BLaER1 treated with 17β-estradiol and CSF1 and Interleukin-3, amounts not matched to agents 10 nM and 100 nM (cell line): ENCODE measurements at regions not wholly inside any gene's neighbourhood (a gene's known extent, or its start where the extent isn't known, plus 50 kb on each side); places are given as distances from the start of the nearest gene placed in this dataset.

Experiments used
- H3K27ac ChIP-seq, 11 experiments: shearing (Covaris generic); formaldehyde crosslinking; 2 replicates each; pipeline ENCODE4 v1.8.1; 2022
- H3K27me3 ChIP-seq, 11 experiments: shearing (Covaris generic); formaldehyde crosslinking; 2 replicates each; pipeline ENCODE4 v1.8.1; 2022
- H3K36me3 ChIP-seq, 11 experiments: shearing (Covaris generic); formaldehyde crosslinking; 2 replicates each; pipeline ENCODE4 v1.8.1; 2022
- H3K4me1 ChIP-seq, 10 experiments: shearing (Covaris generic); formaldehyde crosslinking; 2 replicates each; pipeline ENCODE4 v1.8.1; 2022
- H3K4me2 ChIP-seq, 11 experiments: shearing (Covaris generic); formaldehyde crosslinking; 2 replicates each; pipeline ENCODE4 v1.8.1; 2022
- H3K4me3 ChIP-seq, 10 experiments: shearing (Covaris generic); formaldehyde crosslinking; 2 replicates each; pipeline ENCODE4 v1.8.1; 2022
- H3K9ac ChIP-seq, 11 experiments: shearing (Covaris generic); formaldehyde crosslinking; 2 replicates each; pipeline ENCODE4 v1.8.1; 2022
- H3K9me3 ChIP-seq, 11 experiments: shearing (Covaris generic); formaldehyde crosslinking; replicated peaks in 1 of 11; 2 replicates each; pipeline ENCODE4 v1.8.1; 2022
- H4K20me1 ChIP-seq, 11 experiments: shearing (Covaris generic); formaldehyde crosslinking; 2 replicates each; pipeline ENCODE4 v1.8.1; 2022
- Cebpa-rat ChIP-seq, 11 experiments: shearing (Covaris generic); IDR thresholded peaks; 2 replicates each; pipeline ENCODE4 v1.8.1; 2022

DNA sequence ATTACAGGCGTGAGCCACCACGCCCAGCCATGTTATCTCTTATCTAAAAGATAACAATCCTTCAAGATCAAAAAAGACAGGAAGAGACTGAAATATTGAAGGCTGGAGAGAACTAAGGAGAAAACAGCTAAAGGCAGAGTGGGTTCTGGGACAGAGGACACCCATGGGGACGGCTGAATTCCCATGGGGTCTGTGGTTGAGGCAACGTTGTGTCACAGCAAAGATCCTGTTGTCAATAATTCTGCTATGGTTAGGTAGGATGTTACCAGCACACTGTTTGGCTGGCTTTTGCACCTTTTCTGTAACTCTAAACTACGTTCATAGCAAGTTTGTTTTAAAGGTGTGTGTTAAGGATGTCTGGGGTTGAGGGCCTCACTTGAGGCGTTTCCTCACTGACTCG, 137.7 kb upstream of the APCDD1 start:
- no peak overlapping the region for H3K9ac ChIP-seq
- H3K4me2 ChIP-seq: peak overlapping the region; percentile 42 to 71 (median 66)
- peak overlapping the region in 2 of 11 experiments; percentile 7 to 27; a peak in 2 of 22 replicates for H3K27ac ChIP-seq
- peak in 1 of 11 experiments; percentile 11; a peak in 1 of 22 replicates for TF ChIP-seq Cebpa-rat (IDR thresholded peaks at IDR 0.05)
- no peaks in the 10 kb centered on the region for H3K36me3 ChIP-seq
- no peak overlapping the region for H3K4me3 ChIP-seq
- no peaks in the 10 kb centered on the region; a peak in 1 of 22 replicates for H3K9me3 ChIP-seq
- H3K4me1 ChIP-seq: peaks cover 40 to 71% (median 53%) of the 10 kb centered on the region in 10 experiments
- no peaks in the 10 kb centered on the region for H3K27me3 ChIP-seq
- no peaks in the 10 kb centered on the region for H4K20me1 ChIP-seq

- Histone ChIP-seq H3K9me3 (no peaks in the 10 kb centered on the region; a peak in 1 of 22 replicates), H3K4me3 (no peak overlapping the region), H3K4me2 (peak overlapping the region in 10 of 11 experiments; percentile 42 to 73 (median 68); a peak in 16 of 22 replicates), H3K27me3 (no peaks in the 10 kb centered on the region), H3K4me1 (peaks cover 52 to 84% (median 60%) of the 10 kb centered on the region in 10 experiments), H3K9ac (no peak overlapping the region), H3K36me3 (no peaks in the 10 kb centered on the region), H3K27ac (no peak overlapping the region), H4K20me1 (no peaks in the 10 kb centered on the region)
- no peak for TF ChIP-seq Cebpa-rat (IDR thresholded peaks at IDR 0.05)
Measured at GRCh38 chr18:10317864-10318690, 136.4 kb upstream of the APCDD1 start.

DNA sequence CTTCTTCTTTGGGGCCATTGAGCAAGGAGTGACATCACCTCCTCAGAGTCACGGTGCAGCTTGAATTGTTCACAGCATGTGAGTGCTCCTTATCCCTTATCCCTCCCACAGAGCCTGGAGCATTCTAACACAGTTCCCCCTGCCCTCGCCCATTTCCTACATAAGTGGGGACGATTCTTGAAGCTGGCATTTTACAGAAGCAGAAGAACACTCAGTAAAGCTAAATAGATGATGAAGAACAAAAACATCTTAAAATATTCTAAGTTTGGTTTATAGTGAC, 135.8 kb upstream of the APCDD1 start:
- H4K20me1 ChIP-seq: no peaks in the 10 kb centered on the region
- H3K9ac ChIP-seq: no peak overlapping the region
- no peaks in the 10 kb centered on the region for H3K36me3 ChIP-seq
- peak overlapping the region in 2 of 11 experiments; percentile 69 to 73; a peak in 4 of 22 replicates for H3K4me2 ChIP-seq
- no peak overlapping the region for H3K27ac ChIP-seq
- no peaks in the 10 kb centered on the region; a peak in 1 of 22 replicates for H3K9me3 ChIP-seq
- no peak for TF ChIP-seq Cebpa-rat (IDR thresholded peaks at IDR 0.05)
- no peaks in the 10 kb centered on the region for H3K27me3 ChIP-seq
- peaks cover 54 to 86% (median 62%) of the 10 kb centered on the region in 10 experiments for H3K4me1 ChIP-seq
- H3K4me3 ChIP-seq: no peak overlapping the region

GRCh38 chr18:10319026-10319425, 135.4 kb upstream of the APCDD1 start:
- no peaks in the 10 kb centered on the region for H4K20me1 ChIP-seq
- peak overlapping the region in 3 of 11 experiments; percentile 16 to 73 (median 69); a peak in 5 of 22 replicates for H3K4me2 ChIP-seq
- no peak overlapping the region for H3K9ac ChIP-seq
- H3K9me3 ChIP-seq: no peaks in the 10 kb centered on the region; a peak in 1 of 22 replicates
- H3K27me3 ChIP-seq: no peaks in the 10 kb centered on the region
- no peak overlapping the region for H3K27ac ChIP-seq
- H3K4me3 ChIP-seq: no peak overlapping the region
- no peaks in the 10 kb centered on the region for H3K36me3 ChIP-seq
- TF ChIP-seq Cebpa-rat (IDR thresholded peaks at IDR 0.05): no peak
- H3K4me1 ChIP-seq: peaks cover 54 to 86% (median 62%) of the 10 kb centered on the region in 10 experiments

DNA sequence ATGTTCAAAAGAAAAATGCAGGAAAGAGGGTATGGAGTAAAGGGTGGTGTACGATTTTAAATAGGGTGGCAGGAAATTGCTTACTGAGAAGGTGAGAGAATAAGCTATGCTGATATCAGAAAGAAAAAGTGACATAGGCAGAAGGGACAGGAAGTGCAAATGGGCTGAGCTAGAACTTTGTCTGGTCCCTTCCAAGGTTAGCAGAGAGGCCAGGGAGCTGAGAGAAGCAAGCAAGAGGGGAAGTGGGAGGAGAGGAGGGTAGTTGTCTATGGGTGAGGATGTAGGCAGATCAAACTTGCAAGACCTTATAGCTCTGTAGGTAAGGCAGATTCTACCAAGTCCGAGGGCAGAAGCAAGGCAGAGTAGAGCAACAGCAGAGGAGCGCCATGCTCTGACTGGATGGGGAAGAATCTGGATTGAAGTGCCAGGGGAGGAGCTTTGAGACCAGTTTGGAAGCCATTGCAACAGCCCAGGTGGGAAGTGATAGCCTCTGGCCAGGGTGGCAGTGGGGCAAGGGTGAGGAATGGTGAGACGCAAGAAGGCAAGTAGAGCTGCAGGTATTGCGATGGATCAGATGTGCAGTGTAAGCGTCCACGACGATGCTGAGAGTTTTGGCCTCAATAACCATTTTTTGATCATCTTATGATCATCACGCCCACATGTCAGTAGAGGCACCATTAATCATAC, 134.4 kb upstream of the APCDD1 start:
- Histone ChIP-seq H4K20me1 (no peaks in the 10 kb centered on the region), H3K9me3 (no peaks in the 10 kb centered on the region; a peak in 1 of 22 replicates), H3K4me1 (peaks cover 51 to 78% (median 59%) of the 10 kb centered on the region in 10 experiments), H3K27ac (no peak overlapping the region), H3K9ac (no peak overlapping the region), H3K27me3 (no peaks in the 10 kb centered on the region), H3K4me2 (peak overlapping the region in 8 of 11 experiments; percentile 0 to 73 (median 34); a peak in 12 of 22 replicates), H3K36me3 (no peaks in the 10 kb centered on the region), H3K4me3 (no peak overlapping the region)
- no peak for TF ChIP-seq Cebpa-rat (IDR thresholded peaks at IDR 0.05)

- H3K4me2 ChIP-seq: peak overlapping the region; percentile 16 to 84 (median 72); a peak in 16 of 22 replicates
- TF ChIP-seq Cebpa-rat (IDR thresholded peaks at IDR 0.05): no peak
- no peak overlapping the region for H3K27ac ChIP-seq
Measured at GRCh38 chr18:10320791-10321190, 133.6 kb upstream of the APCDD1 start.

DNA sequence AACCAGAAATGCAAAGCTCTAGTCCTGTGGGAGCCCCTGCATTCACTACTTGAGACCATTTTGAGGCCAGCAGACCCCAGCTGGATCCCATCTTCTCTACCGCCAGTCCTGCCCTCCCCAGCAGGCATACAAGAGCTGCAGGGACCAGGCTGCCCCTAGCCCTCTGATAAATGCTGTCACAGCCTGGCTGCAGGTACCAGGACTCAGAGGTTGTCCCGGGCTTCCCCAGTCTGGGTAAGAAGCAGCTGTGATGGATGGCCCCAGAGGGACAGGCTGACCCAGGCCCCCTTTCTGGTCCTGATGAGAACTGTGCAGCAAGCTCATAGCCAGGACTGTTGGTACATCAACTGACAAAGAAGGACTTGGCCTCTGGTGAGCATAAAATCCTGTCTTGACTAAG, 132.9 kb upstream of the APCDD1 start:
- Histone ChIP-seq H3K9ac (no peak overlapping the region), H3K27me3 (no peaks in the 10 kb centered on the region), H3K9me3 (no peaks in the 10 kb centered on the region; a peak in 1 of 22 replicates), H3K4me2 (peak overlapping the region; percentile 43 to 84 (median 70); a peak in 21 of 22 replicates), H3K4me3 (no peak overlapping the region), H3K27ac (peak overlapping the region in 1 of 11 experiments; percentile 31; a peak in 1 of 22 replicates), H3K36me3 (no peaks in the 10 kb centered on the region), H3K4me1 (peaks cover 36 to 63% (median 45%) of the 10 kb centered on the region in 10 experiments), H4K20me1 (no peaks in the 10 kb centered on the region)
- TF ChIP-seq Cebpa-rat (IDR thresholded peaks at IDR 0.05): no peak

More at GRCh38 chr18:10320791-10321190, 133.6 kb upstream of the APCDD1 start:
- H4K20me1 ChIP-seq: no peaks in the 10 kb centered on the region
- H3K4me3 ChIP-seq: no peak overlapping the region
- H3K9me3 ChIP-seq: no peaks in the 10 kb centered on the region; a peak in 1 of 22 replicates
- H3K4me1 ChIP-seq: peaks cover 44 to 71% (median 52%) of the 10 kb centered on the region in 10 experiments
- H3K27me3 ChIP-seq: no peaks in the 10 kb centered on the region
- no peak overlapping the region for H3K9ac ChIP-seq
- no peaks in the 10 kb centered on the region for H3K36me3 ChIP-seq

GRCh38 chr18:10322004-10322403, 132.4 kb upstream of the APCDD1 start:
- Histone ChIP-seq H3K4me1 (peaks cover 32 to 58% (median 41%) of the 10 kb centered on the region in 10 experiments), H3K4me3 (no peak overlapping the region), H4K20me1 (no peaks in the 10 kb centered on the region), H3K9me3 (no peaks in the 10 kb centered on the region; a peak in 1 of 22 replicates), H3K27me3 (no peaks in the 10 kb centered on the region), H3K27ac (peak overlapping the region in 1 of 11 experiments; percentile 31; a peak in 1 of 22 replicates), H3K36me3 (no peaks in the 10 kb centered on the region), H3K4me2 (peak overlapping the region; percentile 43 to 84 (median 70)), H3K9ac (no peak overlapping the region)
- TF ChIP-seq Cebpa-rat (IDR thresholded peaks at IDR 0.05): no peak

- H3K27ac ChIP-seq: peak overlapping the region in 1 of 11 experiments; percentile 31; a peak in 1 of 22 replicates
- H3K36me3 ChIP-seq: no peaks in the 10 kb centered on the region
- no peaks in the 10 kb centered on the region for H3K27me3 ChIP-seq
- H4K20me1 ChIP-seq: no peaks in the 10 kb centered on the region
- no peak overlapping the region for H3K4me3 ChIP-seq
- peaks cover 27 to 54% (median 36%) of the 10 kb centered on the region in 10 experiments for H3K4me1 ChIP-seq
- TF ChIP-seq Cebpa-rat (IDR thresholded peaks at IDR 0.05): no peak
- no peak overlapping the region for H3K9ac ChIP-seq
- no peaks in the 10 kb centered on the region; a peak in 1 of 22 replicates for H3K9me3 ChIP-seq
- H3K4me2 ChIP-seq: peak overlapping the region; percentile 43 to 84 (median 70)
Measured at GRCh38 chr18:10322435-10322834, 132.0 kb upstream of the APCDD1 start.
